ENCODE measurements at regions not wholly inside any gene's neighbourhood (a gene's known extent, or its start where the extent isn't known, plus 50 kb on each side); places are given as distances from the start of the nearest gene placed in this dataset.
"Not testable (repeated sequence)": the region's sequence is repeated elsewhere in the genome, so short reads cannot be mapped to it uniquely, and the experiment has no call there.

DNA sequence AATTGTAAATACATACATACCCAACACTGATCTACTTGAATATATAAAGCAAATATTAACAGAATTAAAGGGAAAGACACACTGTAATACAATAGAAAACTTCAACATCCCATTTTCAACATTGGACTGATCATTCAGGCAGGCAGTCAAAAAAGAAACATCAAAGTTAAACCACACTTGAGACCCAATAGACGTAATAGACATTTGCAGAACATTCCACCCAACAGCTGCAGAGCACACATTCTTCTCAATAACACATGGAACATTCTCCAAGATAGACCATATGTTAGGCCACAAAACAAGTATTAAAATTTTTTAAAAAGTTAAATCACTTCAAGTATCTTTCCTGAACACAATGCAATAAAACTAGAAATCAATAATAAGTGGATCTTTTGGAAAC is 698.2 kb downstream of the COL12A1 start:
- DNase-seq = no peak

DNA sequence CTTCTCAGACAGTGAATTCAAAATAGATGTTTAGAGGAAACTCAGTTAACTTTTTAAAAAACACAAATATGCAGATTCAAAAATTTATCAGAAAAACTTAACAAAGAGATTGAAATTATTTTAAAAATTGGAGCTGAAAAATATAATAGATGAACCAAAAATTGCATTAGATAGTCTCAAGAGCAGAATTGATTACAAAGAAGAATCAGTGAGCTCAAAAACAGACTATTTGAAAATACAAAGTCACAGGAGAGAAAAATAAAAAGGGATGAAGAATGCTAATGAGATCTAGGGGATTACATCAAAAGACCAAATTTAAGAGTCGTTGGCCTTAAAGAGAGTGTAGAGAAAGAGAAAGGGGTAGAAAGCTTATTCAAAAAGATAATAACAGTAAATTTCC is 700.5 kb downstream of the COL12A1 start:
- DNase-seq = no peak

DNA sequence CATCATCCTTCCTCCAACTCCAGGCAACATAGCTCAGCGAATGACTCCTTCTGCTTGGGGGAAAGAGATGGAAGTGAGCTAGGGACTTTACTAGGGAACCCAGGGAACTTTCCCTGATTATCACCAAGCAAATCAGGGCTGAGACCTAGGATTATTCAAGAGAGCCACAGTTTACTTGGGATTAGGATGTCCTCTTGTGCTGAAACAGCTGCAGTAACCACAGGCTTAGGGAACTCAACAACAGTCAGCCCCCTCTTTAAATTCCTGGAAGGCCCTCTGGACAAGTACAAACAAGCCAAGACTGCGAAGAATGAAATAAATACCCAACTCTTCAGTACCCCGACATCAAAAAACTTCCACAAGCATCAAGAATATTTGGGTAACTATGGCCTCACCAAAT is 700.9 kb downstream of the COL12A1 start:
- no peak for DNase-seq

DNA sequence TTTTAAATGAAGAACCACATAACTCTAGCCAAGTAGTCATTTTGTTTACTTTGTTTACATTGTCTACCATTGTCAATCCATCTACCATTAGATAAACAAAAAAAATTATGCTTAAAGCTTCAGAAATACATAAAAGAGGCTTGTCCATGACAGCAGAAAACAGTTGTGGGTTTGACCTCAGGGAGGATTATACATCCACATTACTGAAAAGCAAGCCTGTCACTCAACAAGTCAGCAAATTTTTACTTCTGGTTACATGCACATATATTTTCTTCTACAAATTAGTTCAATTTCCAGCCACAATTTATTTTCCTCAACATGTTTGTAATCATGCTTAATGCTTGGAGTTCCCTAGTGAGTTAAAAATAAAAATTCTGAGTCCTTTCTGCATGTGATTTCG is 713.3 kb downstream of the COL12A1 start:
- no peak for DNase-seq

DNA sequence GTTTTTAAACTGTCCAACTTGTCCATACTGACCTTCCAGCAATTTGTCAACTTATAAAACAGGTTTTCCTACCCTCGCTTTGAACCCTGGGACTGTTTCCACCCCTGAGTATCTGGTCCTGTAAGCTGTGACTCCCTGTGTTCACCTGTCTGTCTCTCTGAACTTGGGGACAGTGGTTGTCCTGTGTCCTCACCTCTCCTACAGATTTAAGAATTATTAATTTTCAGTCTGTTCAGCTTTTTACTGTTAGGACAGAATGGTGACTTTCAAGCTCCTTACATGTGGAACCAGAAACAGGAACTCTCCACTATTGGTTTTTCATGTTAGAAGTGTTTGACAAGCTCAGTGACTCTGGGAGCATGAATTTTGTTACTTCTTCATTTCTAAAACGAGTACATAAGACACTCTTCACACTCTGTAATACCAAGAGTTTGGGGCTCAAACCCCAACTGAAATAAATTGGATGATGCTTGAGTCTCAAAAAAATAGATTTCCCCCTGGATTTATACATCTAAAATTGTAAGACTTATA is 713.9 kb downstream of the COL12A1 start:
- no peak for DNase-seq

DNA sequence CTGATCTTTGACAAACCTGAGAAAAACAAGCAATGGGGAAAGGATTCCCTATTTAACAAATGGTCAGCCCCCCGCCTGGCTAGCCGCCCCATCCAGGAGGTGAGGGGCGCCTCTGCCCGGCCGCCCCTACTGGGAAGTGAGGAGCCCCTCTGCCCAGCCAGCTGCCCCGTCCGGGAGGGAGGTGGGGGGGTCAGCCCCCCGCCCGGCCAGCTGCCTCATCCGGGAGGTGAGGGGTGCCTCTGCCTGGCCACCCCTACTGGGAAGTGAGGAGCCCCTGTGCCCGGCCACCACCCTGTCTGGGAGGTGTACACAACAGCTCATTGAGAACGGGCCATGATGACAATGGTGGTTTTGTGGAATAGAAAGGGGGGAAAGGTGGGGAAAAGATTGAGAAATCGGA is 717.1 kb downstream of the COL12A1 start:
- DNase-seq = not testable (repeated sequence)

DNA sequence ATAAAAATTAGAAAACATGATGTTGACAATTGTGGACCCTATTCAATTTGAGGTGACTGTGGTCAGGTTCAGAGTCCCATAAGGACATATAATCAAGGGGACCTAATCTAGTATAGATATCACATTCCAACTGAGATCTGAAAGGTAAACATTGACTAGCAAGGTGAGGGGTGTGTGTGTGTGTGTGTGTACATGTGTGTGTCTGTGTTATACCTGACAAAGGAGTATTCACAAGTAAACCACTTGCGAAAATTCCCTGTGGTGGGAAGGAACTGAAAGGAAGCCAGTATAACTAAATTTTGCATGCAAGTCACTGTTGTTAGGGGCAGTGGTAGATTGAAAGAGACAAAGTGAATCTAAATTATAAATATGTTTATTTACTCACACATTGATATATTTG is 723.7 kb downstream of the COL12A1 start:
- DNase-seq = no peak

DNA sequence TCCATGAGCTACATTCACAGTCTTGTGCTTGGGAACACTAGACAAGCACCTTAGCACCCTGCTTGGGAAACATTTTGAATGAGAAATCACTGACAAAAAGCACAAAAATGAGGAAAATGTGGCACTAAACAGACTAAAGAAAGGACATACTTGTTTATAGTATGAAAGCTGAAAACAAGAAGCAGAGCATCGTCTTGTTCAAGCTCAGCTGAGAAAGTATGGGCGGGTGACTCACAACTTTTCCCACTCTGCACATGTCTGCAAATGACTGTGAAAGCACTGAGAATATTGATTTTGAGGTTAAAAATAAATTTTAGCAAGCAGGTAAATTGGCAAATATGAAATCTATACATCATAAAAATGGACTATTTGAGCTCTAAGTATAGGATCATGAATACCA is 725.3 kb downstream of the COL12A1 start:
- peak in 2 of 56 donors; percentile 4 to 15 for DNase-seq

DNA sequence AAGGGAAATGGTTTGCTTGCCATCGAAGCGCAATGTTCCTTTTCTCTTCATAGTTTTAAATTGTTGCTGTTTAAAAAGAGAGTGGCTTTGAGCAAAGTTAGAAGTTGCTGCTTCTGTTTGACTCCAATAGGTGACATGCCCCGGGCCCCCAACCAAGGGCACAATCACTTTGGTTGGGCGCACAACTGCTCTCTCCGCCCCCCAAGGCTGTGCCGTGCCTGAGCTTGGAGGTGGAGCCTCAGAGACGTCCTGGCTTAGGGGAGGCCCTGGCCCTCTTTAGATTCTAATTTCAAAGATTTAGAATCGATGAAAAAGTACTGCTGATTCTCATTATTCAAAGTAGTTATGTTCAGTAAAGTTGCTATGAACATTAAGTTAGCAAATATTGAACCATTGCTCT is 725.9 kb downstream of the COL12A1 start:
- no peak for DNase-seq

DNA sequence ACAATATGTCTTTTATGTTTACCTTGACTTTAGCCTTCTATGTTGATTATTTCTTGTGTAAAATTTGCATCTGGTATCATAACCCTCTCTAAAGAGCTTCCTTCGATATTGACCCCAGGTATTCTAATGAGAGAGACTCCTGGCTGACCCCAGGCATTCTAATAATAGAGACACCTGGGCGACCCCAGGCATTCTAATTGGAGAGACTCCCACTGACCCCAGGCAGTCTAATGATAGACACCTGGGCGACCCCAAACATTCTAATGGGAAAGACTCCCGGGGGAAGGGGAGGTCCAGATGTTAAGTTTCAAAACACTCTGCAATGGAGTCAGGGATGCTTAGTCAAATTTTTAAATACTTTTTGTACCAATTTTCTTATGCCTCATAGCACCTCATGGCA is 726.4 kb downstream of the COL12A1 start:
- DNase-seq = no peak

DNA sequence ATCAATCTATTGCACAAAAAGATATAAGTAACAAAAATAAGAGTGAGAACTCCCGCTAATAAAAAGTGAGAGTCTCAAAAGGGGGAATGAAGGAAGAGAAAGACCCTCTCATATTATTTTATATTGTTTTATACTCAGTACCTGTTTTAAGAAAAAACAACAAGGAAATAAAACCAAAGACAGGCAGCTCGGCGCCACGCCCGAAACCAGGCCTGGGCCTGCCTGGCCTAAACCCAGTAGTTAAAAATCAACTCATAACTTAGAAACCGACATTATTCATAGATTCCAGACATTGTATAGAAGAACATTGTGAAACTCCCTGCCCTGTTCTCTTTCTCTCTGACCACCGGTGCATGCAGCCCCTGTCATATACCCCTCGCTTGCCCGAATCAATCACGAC is 731.8 kb downstream of the COL12A1 start:
- DNase-seq = not testable (repeated sequence)

DNA sequence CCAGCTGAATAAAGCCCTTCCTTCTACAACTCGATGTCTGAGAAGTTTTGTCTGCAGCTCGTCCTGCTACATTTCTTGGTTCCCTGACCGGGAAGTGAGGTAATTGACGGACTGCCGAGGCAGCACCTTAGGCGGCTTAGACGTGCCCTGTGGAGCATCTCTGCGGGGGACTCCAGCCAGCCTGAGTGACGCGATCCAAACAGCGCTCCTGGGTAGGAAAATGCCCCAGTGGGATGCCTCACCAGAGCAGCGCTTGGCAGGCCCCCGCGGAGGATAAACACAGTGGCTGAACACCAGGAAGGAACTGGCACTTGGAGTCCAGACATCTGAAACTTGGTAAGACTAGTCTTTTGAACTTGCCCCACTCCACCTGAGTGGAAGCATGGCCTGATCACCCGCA is 737.3 kb downstream of the COL12A1 start:
- DNase-seq = not testable (repeated sequence)

DNA sequence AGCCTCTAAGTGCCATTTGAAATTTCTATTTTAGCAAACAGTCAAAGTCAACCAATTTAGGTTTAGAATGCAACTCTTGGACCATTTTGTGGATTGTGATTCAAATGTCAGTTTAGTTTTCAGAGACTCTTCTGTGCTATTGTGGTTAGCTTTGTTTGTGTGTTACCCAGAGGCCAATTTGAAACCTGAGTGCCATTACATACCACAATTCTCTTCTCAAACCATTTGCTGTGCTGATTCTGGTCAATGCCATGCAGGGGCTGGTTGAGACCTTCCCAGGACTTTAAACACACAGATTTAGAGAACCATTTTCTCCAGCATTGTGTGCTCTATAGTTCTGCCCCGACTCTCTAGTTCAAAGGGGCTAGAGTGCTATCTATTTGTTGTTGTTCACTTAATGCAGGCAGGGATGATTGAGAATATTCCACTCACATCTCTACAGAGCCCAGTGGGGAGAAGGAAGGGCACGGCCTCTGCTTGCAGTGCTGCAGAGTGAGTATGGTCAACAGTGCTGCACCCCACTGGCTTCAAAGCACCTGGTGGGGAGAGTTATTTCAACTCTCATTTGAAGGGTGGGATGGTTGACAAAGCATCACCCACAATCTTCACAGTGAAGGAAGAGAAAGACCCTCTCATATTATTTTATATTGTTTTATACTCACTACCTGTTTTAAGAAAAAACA is 738.2 kb downstream of the COL12A1 start:
- no peak for DNase-seq

DNA sequence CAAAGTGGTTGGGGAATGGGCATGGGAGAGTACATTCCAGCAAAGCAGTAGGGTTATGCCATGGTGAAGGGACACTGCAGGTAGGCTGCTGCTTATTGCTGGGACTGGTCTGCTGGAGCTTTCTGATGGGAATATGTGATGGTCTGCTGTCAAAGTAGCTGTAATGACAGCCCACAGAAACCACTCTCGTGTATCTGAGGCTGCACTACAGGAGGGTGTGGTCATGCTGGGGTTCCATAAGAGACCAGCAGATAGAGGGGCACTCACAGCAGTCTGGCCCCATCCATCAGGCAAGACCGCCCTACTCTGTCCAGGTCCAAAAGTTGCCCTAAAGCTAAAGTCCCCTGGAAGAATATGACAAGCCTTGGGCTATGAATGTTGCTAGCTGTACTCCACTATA is 739.3 kb downstream of the COL12A1 start:
- DNase-seq = no peak

DNA sequence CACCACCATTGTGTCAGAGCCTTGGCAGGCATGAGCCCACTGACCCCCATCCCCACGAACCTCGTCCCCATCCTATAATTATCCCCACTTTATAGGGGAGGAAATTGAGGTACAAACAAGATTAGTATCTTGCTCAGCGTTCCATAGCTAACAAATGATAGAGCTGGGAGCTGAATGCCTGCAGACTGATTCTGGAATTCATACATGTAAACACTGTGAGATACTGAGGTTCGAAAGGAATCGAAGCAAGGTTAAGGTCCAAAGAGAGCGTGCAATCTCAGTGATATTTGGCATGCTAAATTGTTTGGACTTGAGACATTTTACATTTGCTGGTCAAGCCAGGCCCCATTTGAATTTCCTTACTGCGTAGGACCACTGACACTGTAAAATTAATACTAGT is 746.6 kb downstream of the COL12A1 start:
- no peak for DNase-seq

DNA sequence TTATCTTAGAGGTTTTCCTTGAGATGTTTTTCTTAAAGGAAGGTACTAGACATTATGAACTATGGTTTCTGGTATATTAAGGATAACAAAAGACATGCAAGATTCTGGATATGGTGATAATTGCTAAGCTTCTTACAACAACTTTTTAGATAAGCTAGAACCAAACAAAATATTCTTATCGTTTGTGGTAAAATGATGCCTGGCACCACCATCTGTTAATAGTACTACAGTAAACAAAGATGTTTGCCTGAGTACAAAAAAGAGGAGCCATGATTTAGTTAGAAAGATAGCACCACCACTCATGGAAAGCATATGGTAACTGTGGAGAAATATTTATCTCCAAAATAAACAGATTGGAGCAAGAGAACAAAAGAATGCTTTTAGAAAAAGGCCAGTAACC is 747.3 kb downstream of the COL12A1 start:
- DNase-seq = no peak

DNA sequence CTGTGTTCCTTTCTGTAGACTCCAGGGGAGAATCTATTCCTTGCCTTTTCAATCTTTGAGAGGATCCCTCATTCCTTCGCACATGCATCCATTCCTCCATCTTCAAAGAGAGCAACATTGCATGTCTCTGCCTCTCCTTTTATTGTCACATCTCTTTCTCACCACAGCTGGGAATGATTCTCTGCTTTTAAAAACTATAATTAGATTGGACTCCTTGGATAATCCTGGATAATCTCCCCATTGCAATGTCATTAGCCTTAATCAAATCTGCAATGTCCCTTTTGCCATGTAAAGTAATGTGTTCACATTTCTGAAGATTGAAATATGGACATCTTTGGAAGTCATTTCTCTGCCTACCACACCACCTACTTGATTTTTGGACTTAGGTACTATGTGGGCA is 750.1 kb downstream of the COL12A1 start:
- no peak for DNase-seq

DNA sequence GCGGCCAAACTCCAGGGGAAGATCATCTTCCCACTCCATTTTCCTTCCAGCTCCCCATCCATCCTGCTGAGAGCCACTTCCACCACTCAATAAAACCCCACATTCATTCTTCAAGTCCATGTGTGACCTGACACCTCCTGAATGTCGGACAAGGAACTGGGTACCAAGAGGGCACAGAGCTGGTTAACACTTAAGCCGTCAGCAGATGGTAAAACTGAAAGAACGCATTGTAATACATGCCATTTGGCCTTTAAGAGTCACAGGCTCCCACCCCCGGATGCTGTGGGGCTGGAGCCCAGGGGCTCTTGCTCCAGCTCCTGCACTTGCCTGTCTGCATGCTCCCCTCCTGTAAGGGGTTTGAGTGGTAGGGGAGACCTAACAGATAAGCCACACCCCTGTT is 753.9 kb downstream of the COL12A1 start:
- DNase-seq = no peak

DNA sequence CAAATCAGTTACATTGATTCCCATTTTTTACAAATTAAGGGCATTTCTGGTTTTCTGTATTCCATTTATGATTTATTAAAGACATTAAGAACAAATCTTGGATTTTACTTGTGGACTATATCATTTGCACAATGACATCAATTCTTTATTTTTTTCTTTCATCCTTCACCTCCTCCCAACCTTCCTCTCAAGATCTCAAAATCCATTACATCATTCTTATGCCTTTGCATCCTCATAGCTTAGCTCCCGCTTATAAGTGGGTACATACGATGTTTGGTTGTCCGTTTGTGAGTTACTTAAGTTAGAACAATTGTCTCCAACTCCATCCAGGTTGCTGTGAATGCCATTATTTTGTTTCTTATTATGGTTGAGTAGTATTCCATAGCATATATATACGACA is 752.8 kb downstream of the CD109 start:
- DNase-seq = no peak

DNA sequence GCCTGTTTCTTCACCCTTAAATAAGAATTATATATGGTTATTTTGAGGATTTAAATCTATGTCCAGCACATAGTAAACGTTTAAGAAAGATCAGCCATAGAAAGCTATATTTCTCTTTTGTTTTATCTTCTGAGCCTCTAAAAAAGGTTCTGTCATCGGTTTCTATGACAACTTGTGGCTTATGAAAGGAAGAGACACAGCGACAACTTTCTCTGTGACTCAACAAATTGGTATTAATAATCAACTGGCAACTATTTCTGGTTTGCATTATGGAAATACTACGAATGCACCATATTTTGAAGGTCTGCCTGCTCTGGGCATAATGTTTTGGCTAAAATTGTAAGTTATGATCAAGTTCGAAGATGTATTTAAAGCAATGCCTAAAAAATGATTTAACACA is 751.0 kb downstream of the CD109 start:
- no peak for DNase-seq

DNA sequence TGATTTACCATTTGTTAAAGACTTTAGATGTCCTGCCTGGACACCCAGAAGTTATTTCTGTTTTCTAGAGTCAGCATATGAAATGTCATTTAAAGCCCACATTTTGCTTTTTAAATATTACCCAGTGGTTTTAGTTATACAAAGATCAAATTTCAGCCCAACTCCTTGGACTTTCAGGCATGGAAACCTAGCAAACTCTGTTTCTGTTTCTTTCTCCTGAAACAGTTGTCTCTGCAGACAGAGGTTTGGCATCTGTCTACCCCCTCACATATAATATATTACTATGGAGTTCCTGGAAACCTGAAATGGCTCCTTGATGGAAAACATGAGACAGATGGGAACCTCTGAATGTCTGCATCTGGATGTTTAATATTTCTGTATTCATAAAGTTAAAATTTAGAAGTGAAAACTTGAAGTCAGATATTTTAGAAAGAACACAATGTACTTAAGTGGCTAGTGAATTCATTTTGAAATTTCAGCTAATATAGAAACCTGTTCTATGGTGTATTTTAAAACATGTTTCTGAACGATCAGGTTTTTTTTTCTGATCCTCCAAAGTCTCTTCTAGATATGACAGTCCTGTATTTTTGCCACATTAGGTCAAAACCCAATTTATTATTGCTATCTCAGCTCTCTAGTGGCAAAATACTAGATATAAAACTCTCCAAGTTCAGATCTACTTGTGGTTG is 743.3 kb downstream of the CD109 start:
- DNase-seq = no peak

DNA sequence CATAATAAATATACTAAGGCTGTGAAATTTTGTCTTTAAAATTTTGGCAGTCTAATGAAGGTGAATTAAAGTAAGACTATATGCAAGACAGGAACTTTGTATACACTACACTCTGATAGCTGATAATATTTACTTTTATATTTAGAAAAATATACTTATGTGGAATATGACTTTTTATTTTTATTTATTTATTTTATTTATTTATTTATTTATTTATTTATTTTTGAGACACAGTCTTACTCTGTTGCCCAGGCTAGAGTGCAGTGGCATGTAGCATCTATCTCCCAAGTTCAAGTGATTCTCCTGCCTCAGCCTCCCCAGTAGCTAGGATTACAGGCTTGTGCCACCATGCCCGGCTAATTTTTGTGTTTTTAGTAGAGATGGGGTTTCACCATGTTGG is 742.4 kb downstream of the CD109 start:
- not testable (repeated sequence) for DNase-seq

DNA sequence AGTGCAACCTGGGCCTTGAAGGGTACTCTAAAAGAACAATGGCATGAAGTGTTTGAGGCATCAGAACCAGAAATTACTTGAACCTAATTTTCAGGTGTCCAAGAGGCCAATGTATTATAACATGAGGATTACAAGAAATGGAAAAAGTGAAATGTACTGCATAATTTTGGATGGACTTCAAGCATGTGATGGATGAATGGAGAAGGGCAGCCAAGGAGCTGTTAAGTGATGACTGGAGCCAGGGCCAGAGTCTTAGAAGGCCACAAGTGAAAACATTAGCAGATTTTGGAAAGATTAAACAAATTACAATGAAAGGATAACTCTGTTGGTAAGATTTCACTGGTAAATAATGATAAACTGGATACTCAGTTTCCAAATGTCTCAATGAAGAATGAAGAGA is 738.2 kb downstream of the CD109 start:
- DNase-seq = no peak
